Breast epithelium (tissue), 3 donors: ENCODE measurements at regions not wholly inside any gene's neighbourhood (a gene's known extent, or its start where the extent isn't known, plus 50 kb on each side); places are given as distances from the start of the nearest gene placed in this dataset.

Experiments used
- CTCF ChIP-seq, 3 donors: fragments of 450-650 bp; IDR thresholded peaks; one replicate each; pipeline ENCODE4 v1.5.1; 2016 to 2017; ENCODE audit warnings: antibody characterized with exemption in 3 of 3, mild to moderate bottlenecking in 3 of 3, moderate library complexity in 3 of 3
- POLR2A ChIP-seq: fragments of 450-650 bp; IDR thresholded peaks from one replicate; pipeline ENCODE4 v1.6.1; 2016; ENCODE audit warnings: antibody characterized with exemption, mild to moderate bottlenecking, moderate library complexity

DNA sequence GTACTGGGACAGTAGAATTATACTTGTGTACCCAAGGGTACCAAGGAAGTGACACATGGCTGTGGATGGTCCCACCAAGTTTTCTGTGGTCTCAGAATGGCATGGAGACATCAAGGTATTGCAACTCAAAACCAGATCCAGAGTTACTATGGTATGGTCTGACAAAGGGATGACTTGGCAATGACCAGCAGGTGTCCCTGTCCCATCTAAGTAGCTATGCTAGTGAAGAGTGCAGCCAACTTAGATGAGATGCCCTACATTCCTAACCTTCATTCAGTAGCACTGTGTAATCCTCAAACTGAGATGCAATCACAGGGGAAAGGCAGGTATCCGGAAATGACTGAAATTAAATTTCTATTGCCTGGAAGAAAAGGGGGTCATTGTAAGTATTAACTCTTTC is 188.7 kb upstream of the TMEM260 start:
- TF ChIP-seq POLR2A (no peak), CTCF (IDR thresholded peaks at IDR 0.05) (no peak)
